ENCODE measurements at regions not wholly inside any gene's neighbourhood (a gene's known extent, or its start where the extent isn't known, plus 50 kb on each side); places are given as distances from the start of the nearest gene placed in this dataset.

- Histone ChIP-seq H3K36me3 (ENCODE audit: insufficient read depth, low read depth, low read length) (no peaks in the 10 kb centered on the region), H3K4me1 (ENCODE audit: insufficient read depth, low read length) (peaks cover 7% of the 10 kb centered on the region; the same call in 1 of the 2 replicates), H3K27me3 (ENCODE audit: insufficient read depth, low read length) (no peaks in the 10 kb centered on the region), H3K27ac (ENCODE audit: low read length) (no peak overlapping the region), H3K4me3 (ENCODE audit: low read length) (no peak overlapping the region), H3K9ac (ENCODE audit: low read depth, low read length) (no peak overlapping the region), H3K9me3 (ENCODE audit: insufficient read depth, low read depth, low read length) (no peaks in the 10 kb centered on the region)
These were observed 828.4 kb downstream of the VGLL3 start for GRCh38 chr3:86162521-86162920.

GRCh38 chr3:86161493-86161892 lies 829.5 kb downstream of the VGLL3 start:
- no peaks in the 10 kb centered on the region for H3K36me3 ChIP-seq (ENCODE audit: insufficient read depth, low read depth, low read length)
- no peaks in the 10 kb centered on the region for H3K27me3 ChIP-seq (ENCODE audit: insufficient read depth, low read length)
- H3K27ac ChIP-seq (ENCODE audit: low read length): no peak overlapping the region
- H3K4me3 ChIP-seq (ENCODE audit: low read length): no peak overlapping the region
- H3K9me3 ChIP-seq (ENCODE audit: insufficient read depth, low read depth, low read length): no peaks in the 10 kb centered on the region
- H3K9ac ChIP-seq (ENCODE audit: low read depth, low read length): no peak overlapping the region
- peaks cover 7% of the 10 kb centered on the region; the same call in 1 of the 2 replicates for H3K4me1 ChIP-seq (ENCODE audit: insufficient read depth, low read length)

DNA sequence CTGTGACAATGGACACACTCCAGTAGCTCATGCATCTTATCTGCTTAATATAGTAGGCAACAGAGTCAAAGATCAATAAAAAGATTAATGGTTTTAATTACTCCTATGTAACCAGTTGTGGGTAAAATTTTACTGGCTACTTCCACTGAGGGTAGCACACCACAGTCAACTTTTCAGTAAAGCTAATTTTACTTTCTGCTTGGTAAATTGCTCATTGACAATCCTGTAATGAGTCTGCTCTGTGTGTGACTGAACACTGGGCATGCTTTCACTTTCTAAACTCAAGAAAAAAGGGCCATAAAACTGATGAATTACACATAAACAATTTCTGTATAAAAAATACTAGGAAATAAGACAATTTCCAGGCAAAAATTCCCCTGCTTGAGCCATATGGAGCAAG lies 838.3 kb downstream of the VGLL3 start:
- Histone ChIP-seq H3K4me1 (ENCODE audit: insufficient read depth, low read length) (no peaks in the 10 kb centered on the region), H3K27ac (ENCODE audit: low read length) (no peak overlapping the region), H3K27me3 (ENCODE audit: insufficient read depth, low read length) (no peaks in the 10 kb centered on the region), H3K9me3 (ENCODE audit: insufficient read depth, low read depth, low read length) (no peaks in the 10 kb centered on the region), H3K36me3 (ENCODE audit: insufficient read depth, low read depth, low read length) (no peaks in the 10 kb centered on the region), H3K9ac (ENCODE audit: low read depth, low read length) (no peak overlapping the region), H3K4me3 (ENCODE audit: low read length) (no peak overlapping the region)

DNA sequence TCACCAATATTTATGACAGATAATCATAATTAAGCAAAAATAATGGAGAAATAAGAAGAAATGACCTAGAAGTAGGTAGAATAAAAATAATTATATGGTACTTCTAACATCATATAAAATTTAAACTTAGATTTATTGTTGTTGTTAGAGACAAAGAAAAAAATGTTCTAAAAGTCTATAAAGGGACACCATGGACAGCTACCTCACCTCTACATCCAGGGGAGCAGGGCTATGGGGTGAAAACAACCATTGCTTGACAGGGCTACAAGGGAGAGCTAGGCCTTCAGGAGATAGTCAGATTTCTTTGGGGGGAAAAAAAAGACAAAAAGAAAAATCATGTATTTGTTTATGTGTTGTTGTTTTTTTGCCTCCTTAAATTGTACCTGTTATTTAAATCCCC lies 841.9 kb downstream of the VGLL3 start:
- H3K4me3 ChIP-seq (ENCODE audit: low read length): no peak overlapping the region
- no peaks in the 10 kb centered on the region for H3K9me3 ChIP-seq (ENCODE audit: insufficient read depth, low read depth, low read length)
- no peaks in the 10 kb centered on the region for H3K36me3 ChIP-seq (ENCODE audit: insufficient read depth, low read depth, low read length)
- H3K27me3 ChIP-seq (ENCODE audit: insufficient read depth, low read length): no peaks in the 10 kb centered on the region
- no peak overlapping the region for H3K27ac ChIP-seq (ENCODE audit: low read length)
- H3K4me1 ChIP-seq (ENCODE audit: insufficient read depth, low read length): no peaks in the 10 kb centered on the region
- no peak overlapping the region for H3K9ac ChIP-seq (ENCODE audit: low read depth, low read length)

GRCh38 chr3:86147119-86147518 lies 843.8 kb downstream of the VGLL3 start:
- no peaks in the 10 kb centered on the region for H3K9me3 ChIP-seq (ENCODE audit: insufficient read depth, low read depth, low read length)
- no peaks in the 10 kb centered on the region for H3K27me3 ChIP-seq (ENCODE audit: insufficient read depth, low read length)
- H3K9ac ChIP-seq (ENCODE audit: low read depth, low read length): no peak overlapping the region
- no peaks in the 10 kb centered on the region for H3K36me3 ChIP-seq (ENCODE audit: insufficient read depth, low read depth, low read length)
- no peak overlapping the region for H3K4me3 ChIP-seq (ENCODE audit: low read length)
- H3K27ac ChIP-seq (ENCODE audit: low read length): no peak overlapping the region
- H3K4me1 ChIP-seq (ENCODE audit: insufficient read depth, low read length): peaks cover under 1% of the 10 kb centered on the region; the same call in 1 of the 2 replicates

DNA sequence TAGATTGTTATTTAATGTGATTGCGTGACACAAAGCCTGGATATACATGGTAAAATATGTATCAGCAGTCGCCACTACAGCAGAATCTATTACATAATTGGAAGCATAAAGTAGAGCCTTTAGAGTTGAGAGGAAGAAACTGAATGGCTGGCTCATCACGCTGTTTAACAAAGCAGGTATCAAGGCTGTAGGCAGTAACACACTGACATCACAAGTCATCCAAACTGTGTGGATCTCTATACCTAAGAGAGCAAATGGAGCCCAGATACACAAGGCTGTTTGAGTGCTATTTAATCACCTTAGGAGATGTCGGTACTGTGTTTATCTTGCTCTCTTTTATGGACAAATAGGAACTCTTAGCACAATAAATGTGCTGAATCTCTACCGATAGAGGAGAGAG lies 864.4 kb downstream of the VGLL3 start:
- no peaks in the 10 kb centered on the region for H3K36me3 ChIP-seq (ENCODE audit: insufficient read depth, low read depth, low read length)
- H3K4me3 ChIP-seq (ENCODE audit: low read length): no peak overlapping the region
- no peaks in the 10 kb centered on the region for H3K4me1 ChIP-seq (ENCODE audit: insufficient read depth, low read length)
- H3K27ac ChIP-seq (ENCODE audit: low read length): no peak overlapping the region
- peaks cover 4% of the 10 kb centered on the region; the same call in 1 of the 2 replicates for H3K9me3 ChIP-seq (ENCODE audit: insufficient read depth, low read depth, low read length)
- H3K27me3 ChIP-seq (ENCODE audit: insufficient read depth, low read length): no peaks in the 10 kb centered on the region
- no peak overlapping the region for H3K9ac ChIP-seq (ENCODE audit: low read depth, low read length)
